ENCODE measurements at regions not wholly inside any gene's neighbourhood (a gene's known extent, or its start where the extent isn't known, plus 50 kb on each side); places are given as distances from the start of the nearest gene placed in this dataset.

DNA sequence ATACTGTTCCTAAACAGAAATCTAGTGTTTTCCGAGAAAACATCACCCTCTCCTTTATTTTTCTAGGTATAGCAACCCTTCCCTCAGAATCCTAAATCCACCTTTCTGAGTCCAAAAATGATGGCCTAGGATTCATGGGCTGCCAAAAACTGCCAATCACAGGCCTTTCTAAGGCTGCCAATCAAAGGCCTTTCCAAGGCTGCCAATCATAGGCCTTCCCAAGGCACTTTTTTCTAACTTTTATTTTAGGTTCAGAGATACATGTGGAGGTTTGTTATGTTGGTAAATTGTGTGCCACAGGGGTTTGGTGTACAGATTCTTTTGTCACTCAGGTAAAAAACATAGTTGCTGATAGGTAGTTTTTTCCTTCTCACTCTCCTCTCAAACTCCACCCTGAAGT, 673.7 kb downstream of the FAT4 start:
- Histone ChIP-seq H3K4me2 (ENCODE audit: low read depth, low read length) (no peak overlapping the region), H3K9me2 (replicated peaks; ENCODE audit: insufficient read depth, low read length) (no peaks in the 10 kb centered on the region), H3F3A (ENCODE audit: insufficient read depth, low read length) (peaks cover 5% of the 10 kb centered on the region; the same call in 1 of the 2 replicates), H3K27me3 (replicated peaks; ENCODE audit: insufficient read depth, low read length) (no peaks in the 10 kb centered on the region), H3K36me3 (replicated peaks; ENCODE audit: insufficient read depth, low read length) (no peaks in the 10 kb centered on the region), H3K9ac (ENCODE audit: low read length) (no peak overlapping the region), H3K27ac (ENCODE audit: low read length) (no peak overlapping the region), H3K4me1 (ENCODE audit: low read length) (peaks cover 19% of the 10 kb centered on the region), H3K4me3 (ENCODE audit: low read length) (no peak overlapping the region), H3K9me3 (replicated peaks; ENCODE audit: insufficient read depth, low read length) (no peaks in the 10 kb centered on the region), H3K79me2 (ENCODE audit: low read length) (no peaks in the 10 kb centered on the region), H2AFZ (ENCODE audit: low read length) (no peak overlapping the region), H4K20me1 (ENCODE audit: insufficient read depth, low read length) (no peaks in the 10 kb centered on the region)
- TF ChIP-seq CTCF (IDR thresholded peaks at IDR 0.05; ENCODE audit: low read length) = no peak
- TF ChIP-seq EZH2 (optimal IDR thresholded peaks at IDR 0.05; ENCODE audit: low read depth, low read length) = no peak
- no peak for TF ChIP-seq EZH2phosphoT487 (IDR thresholded peaks at IDR 0.05; ENCODE audit: low read length)
- DNase-seq = no peak

DNA sequence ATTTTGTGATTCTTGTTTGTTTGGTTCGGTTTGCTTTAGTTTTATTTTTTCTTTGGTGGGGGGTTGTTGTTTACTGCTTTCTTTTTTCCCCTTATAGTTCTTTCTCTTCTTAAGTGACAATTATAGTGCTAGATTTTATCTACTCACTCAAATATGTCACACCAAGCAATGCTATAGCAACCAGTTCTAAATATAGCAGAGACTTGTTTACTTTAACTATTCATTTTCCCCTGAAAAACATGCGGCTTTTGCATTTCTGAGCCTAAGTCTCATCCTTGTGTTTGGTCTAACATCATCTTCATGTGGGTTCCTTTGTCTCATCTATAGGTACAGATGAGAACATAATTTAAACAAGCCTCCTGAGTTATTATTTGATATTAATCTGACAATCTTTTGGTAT, 676.6 kb downstream of the FAT4 start:
- H3K36me3 ChIP-seq (replicated peaks; ENCODE audit: insufficient read depth, low read length) = no peaks in the 10 kb centered on the region
- no peak overlapping the region for H3K4me2 ChIP-seq (ENCODE audit: low read depth, low read length)
- no peak for TF ChIP-seq EZH2phosphoT487 (IDR thresholded peaks at IDR 0.05; ENCODE audit: low read length)
- TF ChIP-seq EZH2 (optimal IDR thresholded peaks at IDR 0.05; ENCODE audit: low read depth, low read length) = no peak
- no peak for TF ChIP-seq CTCF (IDR thresholded peaks at IDR 0.05; ENCODE audit: low read length)
- no peak for DNase-seq
- H3K4me3 ChIP-seq (ENCODE audit: low read length) = no peak overlapping the region
- no peaks in the 10 kb centered on the region for H3K9me3 ChIP-seq (replicated peaks; ENCODE audit: insufficient read depth, low read length)
- H3F3A ChIP-seq (ENCODE audit: insufficient read depth, low read length) = no peaks in the 10 kb centered on the region
- peaks cover 12% of the 10 kb centered on the region; the same call in 1 of the 2 replicates for H3K4me1 ChIP-seq (ENCODE audit: low read length)
- no peaks in the 10 kb centered on the region for H3K27me3 ChIP-seq (replicated peaks; ENCODE audit: insufficient read depth, low read length)
- no peaks in the 10 kb centered on the region for H4K20me1 ChIP-seq (ENCODE audit: insufficient read depth, low read length)
- H3K79me2 ChIP-seq (ENCODE audit: low read length) = no peaks in the 10 kb centered on the region
- no peak overlapping the region for H2AFZ ChIP-seq (ENCODE audit: low read length)
- H3K27ac ChIP-seq (ENCODE audit: low read length) = no peak overlapping the region
- H3K9ac ChIP-seq (ENCODE audit: low read length) = no peak overlapping the region
- H3K9me2 ChIP-seq (replicated peaks; ENCODE audit: insufficient read depth, low read length) = no peaks in the 10 kb centered on the region

- H3K27me3 ChIP-seq (replicated peaks; ENCODE audit: insufficient read depth, low read length) = no peaks in the 10 kb centered on the region
- H3K4me2 ChIP-seq (ENCODE audit: low read depth, low read length) = no peak overlapping the region
- H3F3A ChIP-seq (ENCODE audit: insufficient read depth, low read length) = no peaks in the 10 kb centered on the region
Observed at GRCh38 chr4:125992891-125993290, 678.1 kb downstream of the FAT4 start.

More at GRCh38 chr4:125992891-125993290, 678.1 kb downstream of the FAT4 start:
- TF ChIP-seq EZH2 (optimal IDR thresholded peaks at IDR 0.05; ENCODE audit: low read depth, low read length) = no peak
- no peak for TF ChIP-seq CTCF (IDR thresholded peaks at IDR 0.05; ENCODE audit: low read length)
- no peak for TF ChIP-seq EZH2phosphoT487 (IDR thresholded peaks at IDR 0.05; ENCODE audit: low read length)
- no peak overlapping the region for H3K27ac ChIP-seq (ENCODE audit: low read length)
- no peak for DNase-seq
- H3K4me1 ChIP-seq (ENCODE audit: low read length) = 0 out of 2 replicates have a peak, but pooled peaks cover 11% of the 10 kb centered on the region
- H4K20me1 ChIP-seq (ENCODE audit: insufficient read depth, low read length) = no peaks in the 10 kb centered on the region
- no peak overlapping the region for H3K9ac ChIP-seq (ENCODE audit: low read length)
- no peak overlapping the region for H3K4me3 ChIP-seq (ENCODE audit: low read length)
- H3K36me3 ChIP-seq (replicated peaks; ENCODE audit: insufficient read depth, low read length) = no peaks in the 10 kb centered on the region
- no peaks in the 10 kb centered on the region for H3K79me2 ChIP-seq (ENCODE audit: low read length)
- no peaks in the 10 kb centered on the region for H3K9me2 ChIP-seq (replicated peaks; ENCODE audit: insufficient read depth, low read length)
- H3K9me3 ChIP-seq (replicated peaks; ENCODE audit: insufficient read depth, low read length) = no peaks in the 10 kb centered on the region
- H2AFZ ChIP-seq (ENCODE audit: low read length) = no peak overlapping the region
